SK-N-SH (cell line): ENCODE measurements at regions not wholly inside any gene's neighbourhood (a gene's known extent, or its start where the extent isn't known, plus 50 kb on each side); places are given as distances from the start of the nearest gene placed in this dataset.
"Not testable (repeated sequence)": the region's sequence is repeated elsewhere in the genome, so short reads cannot be mapped to it uniquely, and the experiment has no call there.

ENCODE experiments used
- ELF1 ChIP-seq: IDR thresholded peaks from 2 replicates; pipeline ENCODE4 v1.4.0; 2012
- EZH2phosphoT487 ChIP-seq: fragments of 200-600 bp; sonication (generic); IDR thresholded peaks from 2 replicates; pipeline ENCODE4 v1.6.1; 2017; ENCODE audit warnings: low read depth, mixed run types, mild to moderate bottlenecking, antibody characterized with exemption, moderate library complexity, borderline replicate concordance
- JUND ChIP-seq: IDR thresholded peaks from 2 replicates; pipeline ENCODE4 v1.4.0; 2012
- NRF1 ChIP-seq: IDR thresholded peaks from 2 replicates; pipeline ENCODE4 v1.6.1; 2012; ENCODE audit warnings: low read depth, mild to moderate bottlenecking, low read length
- RAD21 ChIP-seq: IDR thresholded peaks from 2 replicates; pipeline ENCODE4 v1.6.1; 2012; ENCODE audit warnings: mild to moderate bottlenecking, low read length
- REST ChIP-seq: IDR thresholded peaks from 2 replicates; pipeline ENCODE4 v1.6.1; 2012; ENCODE audit warnings: mild to moderate bottlenecking, low read depth, low read length, moderate library complexity
- RXRA ChIP-seq: IDR thresholded peaks from 2 replicates; pipeline ENCODE4 v1.4.0; 2012; ENCODE audit warnings: low read depth, mild to moderate bottlenecking, borderline replicate concordance
- TF ChIP-seq, protein P1 (sequence below): IDR thresholded peaks from 2 replicates; pipeline ENCODE4 v1.4.0; 2012; ENCODE audit warnings: low read depth
- TF ChIP-seq, protein P2 (sequence below): fragments of 200-600 bp; sonication (generic); IDR thresholded peaks from 2 replicates; pipeline ENCODE4 v1.6.1; 2017; ENCODE audit warnings: antibody characterized with exemption, mild to moderate bottlenecking, moderate library complexity

- TF ChIP-seq RXRA, NRF1, JUND, EZH2phosphoT487, ELF1, REST, RAD21: not testable (repeated sequence)
- TF ChIP-seq, protein P1, sequence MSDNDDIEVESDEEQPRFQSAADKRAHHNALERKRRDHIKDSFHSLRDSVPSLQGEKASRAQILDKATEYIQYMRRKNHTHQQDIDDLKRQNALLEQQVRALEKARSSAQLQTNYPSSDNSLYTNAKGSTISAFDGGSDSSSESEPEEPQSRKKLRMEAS: not testable (repeated sequence)
- TF ChIP-seq, protein P2, sequence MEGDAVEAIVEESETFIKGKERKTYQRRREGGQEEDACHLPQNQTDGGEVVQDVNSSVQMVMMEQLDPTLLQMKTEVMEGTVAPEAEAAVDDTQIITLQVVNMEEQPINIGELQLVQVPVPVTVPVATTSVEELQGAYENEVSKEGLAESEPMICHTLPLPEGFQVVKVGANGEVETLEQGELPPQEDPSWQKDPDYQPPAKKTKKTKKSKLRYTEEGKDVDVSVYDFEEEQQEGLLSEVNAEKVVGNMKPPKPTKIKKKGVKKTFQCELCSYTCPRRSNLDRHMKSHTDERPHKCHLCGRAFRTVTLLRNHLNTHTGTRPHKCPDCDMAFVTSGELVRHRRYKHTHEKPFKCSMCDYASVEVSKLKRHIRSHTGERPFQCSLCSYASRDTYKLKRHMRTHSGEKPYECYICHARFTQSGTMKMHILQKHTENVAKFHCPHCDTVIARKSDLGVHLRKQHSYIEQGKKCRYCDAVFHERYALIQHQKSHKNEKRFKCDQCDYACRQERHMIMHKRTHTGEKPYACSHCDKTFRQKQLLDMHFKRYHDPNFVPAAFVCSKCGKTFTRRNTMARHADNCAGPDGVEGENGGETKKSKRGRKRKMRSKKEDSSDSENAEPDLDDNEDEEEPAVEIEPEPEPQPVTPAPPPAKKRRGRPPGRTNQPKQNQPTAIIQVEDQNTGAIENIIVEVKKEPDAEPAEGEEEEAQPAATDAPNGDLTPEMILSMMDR: not testable (repeated sequence)
Measured at GRCh38 chr18:8992500-8992899, 110.0 kb upstream of the NDUFV2 start.
